HCT116 (cell line): ENCODE measurements at regions not wholly inside any gene's neighbourhood (a gene's known extent, or its start where the extent isn't known, plus 50 kb on each side); places are given as distances from the start of the nearest gene placed in this dataset.

ENCODE experiments used
- ATAC-seq: fragments of 200-7000 bp; cut with Tn5 transposase; 2 replicates; pipeline ENCODE4 v1.9.1; 2020; ENCODE audit warnings: mild to moderate bottlenecking, moderate library complexity
- BruUV-seq: library from RNA; stranded (reverse); fragments of 400-500 nt; replicated peaks from 2 replicates; lab custom pipeline; 2021; lab: Mats Ljungman, UMichigan
- CTCF ChIA-PET: fragments of 300-600 bp; sonication (Branson Sonifier 250); formaldehyde crosslinking; loops from one replicate; lab custom pipeline; 2021; ENCODE audit warnings: antibody characterized with exemption; lab: Charles Lee
- POLR2A ChIA-PET: fragments of 300-600, 350-600 bp; sonication (Branson Sonifier 250); formaldehyde crosslinking; loops from one replicate; lab custom pipeline; 2021; ENCODE audit warnings: antibody characterized with exemption; lab: Charles Lee
- RAD21 ChIA-PET, 2 experiments: fragments of 300-600 bp; sonication (Branson Sonifier 250); formaldehyde crosslinking; loops; one replicate each; lab custom pipeline; 2023; ENCODE audit warnings: low total read pairs in 2 of 2; ENCODE audit not compliant: uncharacterized antibody in 2 of 2, unreplicated experiment in 2 of 2, low non-redundant PET in 1 of 2; lab: Charles Lee
- DNase-seq: peaks from one replicate; pipeline ENCODE4 v3.0.0-alpha.2; 2010; ENCODE audit warnings: low read depth, low spot score
- H2AFZ ChIP-seq: fragments of 200-600 bp; shearing (Covaris generic), sonication (generic); 2 replicates; pipeline ENCODE4 v1.6.1; 2017; ENCODE audit warnings: low read depth, mixed run types, mixed read lengths, antibody characterized with exemption, low read length; ENCODE audit not compliant: poor library complexity, severe bottlenecking
- H3K27ac ChIP-seq: 2 replicates; pipeline ENCODE4 v1.5.1; 2012; ENCODE audit warnings: low read depth, low read length
- H3K27me3 ChIP-seq: fragments of 200-600 bp; sonication (generic); 2 replicates; pipeline ENCODE4 v1.6.1; 2016; ENCODE audit warnings: mixed run types, low read length, mixed read lengths; ENCODE audit not compliant: insufficient read depth
- H3K36me3 ChIP-seq, 2 experiments: fragments of 200-500 bp in 1 of 2; fragments of 200-600 bp in 1 of 2; sonication (Bioruptor generic) in 1 of 2; sonication (generic) in 1 of 2; 2 replicates each; pipeline versions ENCODE4 v1.5.1 to v1.6.1; 2014 to 2016; ENCODE audit warnings: low read length in 2 of 2, inconsistent platforms in 1 of 2, mixed read lengths in 1 of 2, mixed run types in 1 of 2; ENCODE audit not compliant: insufficient read depth in 2 of 2, control insufficient read depth in 1 of 2
- H3K4me1 ChIP-seq, 2 experiments: fragments of 200-600 bp in 1 of 2; sonication (generic) in 1 of 2; 2 replicates each; pipeline versions ENCODE4 v1.5.1 to v1.6.1; 2012 to 2017; ENCODE audit warnings: low read length in 2 of 2, inconsistent platforms in 1 of 2, mild to moderate bottlenecking in 1 of 2, mixed read lengths in 1 of 2, mixed run types in 1 of 2, moderate library complexity in 1 of 2; ENCODE audit not compliant: insufficient read depth in 2 of 2, control insufficient read depth in 1 of 2
- H3K4me2 ChIP-seq: fragments of 200-600 bp; sonication (generic); 2 replicates; pipeline ENCODE4 v1.6.1; 2017; ENCODE audit warnings: mixed run types, low read length, mixed read lengths
- H3K4me3 ChIP-seq, 2 experiments: fragments of 200-600 bp in 1 of 2; sonication (generic) in 1 of 2; replicated peaks in 1 of 2; 2 replicates each; pipeline ENCODE4 v1.5.1; 2011 to 2016; ENCODE audit warnings: low read length in 2 of 2, control low read depth in 1 of 2, low read depth in 1 of 2, mild to moderate bottlenecking in 1 of 2, mixed read lengths in 1 of 2, mixed run types in 1 of 2
- H3K79me2 ChIP-seq: fragments of 200-600 bp; sonication (generic); 2 replicates; pipeline ENCODE4 v1.6.1; 2017; ENCODE audit warnings: mild to moderate bottlenecking, mixed run types, low read length, moderate library complexity, mixed read lengths; ENCODE audit not compliant: insufficient read depth
- H3K9ac ChIP-seq: fragments of 200-600 bp; sonication (generic); 2 replicates; pipeline ENCODE4 v1.6.1; 2016; ENCODE audit warnings: low read length, mixed read lengths
- H3K9me2 ChIP-seq: fragments of 200-600 bp; sonication (generic), shearing (Covaris generic); 2 replicates; pipeline ENCODE4 v1.6.1; 2017; ENCODE audit warnings: mixed run types, mild to moderate bottlenecking, moderate library complexity; ENCODE audit not compliant: insufficient read depth
- H3K9me3 ChIP-seq, 2 experiments: fragments of 200-500 bp in 1 of 2; fragments of 200-600 bp in 1 of 2; sonication (Bioruptor generic) in 1 of 2; sonication (generic) in 1 of 2; 2 replicates each; pipeline ENCODE4 v1.6.1; 2014 to 2017; ENCODE audit warnings: low read length in 2 of 2, mixed read lengths in 2 of 2, inconsistent platforms in 1 of 2, low read depth in 1 of 2, mild to moderate bottlenecking in 1 of 2, mixed run types in 1 of 2, moderate library complexity in 1 of 2; ENCODE audit not compliant: control insufficient read depth in 1 of 2, insufficient read depth in 1 of 2
- H4K20me1 ChIP-seq: fragments of 200-600 bp; sonication (generic), shearing (Covaris generic); 2 replicates; pipeline ENCODE4 v1.6.1; 2017; ENCODE audit warnings: mixed run types, mild to moderate bottlenecking, moderate library complexity; ENCODE audit not compliant: insufficient read depth
- CEBPB ChIP-seq: IDR thresholded peaks from 2 replicates; pipeline ENCODE4 v1.6.1; 2012; ENCODE audit warnings: low read depth
- EGR1 ChIP-seq: IDR thresholded peaks from 2 replicates; pipeline ENCODE4 v1.6.1; 2012; ENCODE audit warnings: low read depth
- FOSL1 ChIP-seq: IDR thresholded peaks from 2 replicates; pipeline ENCODE4 v1.6.1; 2012; ENCODE audit warnings: low read depth
- JUND ChIP-seq: IDR thresholded peaks from 2 replicates; pipeline ENCODE4 v1.6.1; 2012
- RAD21 ChIP-seq: IDR thresholded peaks from 2 replicates; pipeline ENCODE4 v1.6.1; 2012; ENCODE audit warnings: low read depth, mild to moderate bottlenecking
- SIN3A ChIP-seq: IDR thresholded peaks from 2 replicates; pipeline ENCODE4 v1.6.1; 2012; ENCODE audit warnings: low read depth
- YY1 ChIP-seq: IDR thresholded peaks from 2 replicates; pipeline ENCODE4 v1.6.1; 2011; ENCODE audit warnings: low read length, low read depth, moderate library complexity, mild to moderate bottlenecking; ENCODE audit not compliant: insufficient replicate concordance; ENCODE audit errors: extremely low read depth
- intact Hi-C: fragments of 100-400 bp; cut with micrococcal nuclease; formaldehyde crosslinking; loops from 2 replicates; pipeline ENCODE4 v1.10.0; 2022
- TF ChIP-seq, protein P1 (sequence below): IDR thresholded peaks from 2 replicates; pipeline ENCODE4 v1.6.1; 2012; ENCODE audit warnings: low read depth
- TF ChIP-seq, protein P2 (sequence below): IDR thresholded peaks from 2 replicates; pipeline ENCODE4 v1.6.1; 2012
- TF ChIP-seq, protein P3 (sequence below): IDR thresholded peaks from 2 replicates; pipeline ENCODE4 v1.6.1; 2012
- TF ChIP-seq, protein P4 (sequence below): IDR thresholded peaks from 2 replicates; pipeline ENCODE4 v1.6.1; 2011; ENCODE audit warnings: mild to moderate bottlenecking, low read length, moderate library complexity; ENCODE audit not compliant: insufficient replicate concordance; ENCODE audit errors: extremely low read depth

DNA sequence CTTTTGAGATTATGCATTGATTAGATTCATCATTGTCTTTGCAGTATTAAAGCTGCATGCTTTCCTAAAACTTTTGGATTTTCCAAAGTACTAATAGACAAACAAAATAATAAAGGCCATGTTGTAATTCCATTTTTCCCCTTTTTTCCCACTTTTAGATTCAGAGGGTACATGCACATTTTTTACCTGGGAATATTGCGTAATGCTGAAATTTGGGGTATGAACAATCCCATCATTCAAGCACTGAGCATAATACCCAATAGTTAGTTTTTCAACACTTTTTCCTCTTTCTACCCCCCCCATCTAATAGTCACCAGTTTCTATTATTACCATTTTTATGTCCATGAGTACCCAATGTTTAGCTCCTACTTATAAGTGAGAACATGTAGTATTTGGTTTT is 1863.6 kb downstream of the STIM2 start (continued):
- TF ChIP-seq, protein P1, sequence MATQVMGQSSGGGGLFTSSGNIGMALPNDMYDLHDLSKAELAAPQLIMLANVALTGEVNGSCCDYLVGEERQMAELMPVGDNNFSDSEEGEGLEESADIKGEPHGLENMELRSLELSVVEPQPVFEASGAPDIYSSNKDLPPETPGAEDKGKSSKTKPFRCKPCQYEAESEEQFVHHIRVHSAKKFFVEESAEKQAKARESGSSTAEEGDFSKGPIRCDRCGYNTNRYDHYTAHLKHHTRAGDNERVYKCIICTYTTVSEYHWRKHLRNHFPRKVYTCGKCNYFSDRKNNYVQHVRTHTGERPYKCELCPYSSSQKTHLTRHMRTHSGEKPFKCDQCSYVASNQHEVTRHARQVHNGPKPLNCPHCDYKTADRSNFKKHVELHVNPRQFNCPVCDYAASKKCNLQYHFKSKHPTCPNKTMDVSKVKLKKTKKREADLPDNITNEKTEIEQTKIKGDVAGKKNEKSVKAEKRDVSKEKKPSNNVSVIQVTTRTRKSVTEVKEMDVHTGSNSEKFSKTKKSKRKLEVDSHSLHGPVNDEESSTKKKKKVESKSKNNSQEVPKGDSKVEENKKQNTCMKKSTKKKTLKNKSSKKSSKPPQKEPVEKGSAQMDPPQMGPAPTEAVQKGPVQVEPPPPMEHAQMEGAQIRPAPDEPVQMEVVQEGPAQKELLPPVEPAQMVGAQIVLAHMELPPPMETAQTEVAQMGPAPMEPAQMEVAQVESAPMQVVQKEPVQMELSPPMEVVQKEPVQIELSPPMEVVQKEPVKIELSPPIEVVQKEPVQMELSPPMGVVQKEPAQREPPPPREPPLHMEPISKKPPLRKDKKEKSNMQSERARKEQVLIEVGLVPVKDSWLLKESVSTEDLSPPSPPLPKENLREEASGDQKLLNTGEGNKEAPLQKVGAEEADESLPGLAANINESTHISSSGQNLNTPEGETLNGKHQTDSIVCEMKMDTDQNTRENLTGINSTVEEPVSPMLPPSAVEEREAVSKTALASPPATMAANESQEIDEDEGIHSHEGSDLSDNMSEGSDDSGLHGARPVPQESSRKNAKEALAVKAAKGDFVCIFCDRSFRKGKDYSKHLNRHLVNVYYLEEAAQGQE, result no peak
- TF ChIP-seq SIN3A (no peak), CEBPB (no peak)
- TF ChIP-seq, protein P2, sequence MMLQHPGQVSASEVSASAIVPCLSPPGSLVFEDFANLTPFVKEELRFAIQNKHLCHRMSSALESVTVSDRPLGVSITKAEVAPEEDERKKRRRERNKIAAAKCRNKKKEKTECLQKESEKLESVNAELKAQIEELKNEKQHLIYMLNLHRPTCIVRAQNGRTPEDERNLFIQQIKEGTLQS, result no peak
- TF ChIP-seq, protein P3, sequence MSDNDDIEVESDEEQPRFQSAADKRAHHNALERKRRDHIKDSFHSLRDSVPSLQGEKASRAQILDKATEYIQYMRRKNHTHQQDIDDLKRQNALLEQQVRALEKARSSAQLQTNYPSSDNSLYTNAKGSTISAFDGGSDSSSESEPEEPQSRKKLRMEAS, result no peak

DNA sequence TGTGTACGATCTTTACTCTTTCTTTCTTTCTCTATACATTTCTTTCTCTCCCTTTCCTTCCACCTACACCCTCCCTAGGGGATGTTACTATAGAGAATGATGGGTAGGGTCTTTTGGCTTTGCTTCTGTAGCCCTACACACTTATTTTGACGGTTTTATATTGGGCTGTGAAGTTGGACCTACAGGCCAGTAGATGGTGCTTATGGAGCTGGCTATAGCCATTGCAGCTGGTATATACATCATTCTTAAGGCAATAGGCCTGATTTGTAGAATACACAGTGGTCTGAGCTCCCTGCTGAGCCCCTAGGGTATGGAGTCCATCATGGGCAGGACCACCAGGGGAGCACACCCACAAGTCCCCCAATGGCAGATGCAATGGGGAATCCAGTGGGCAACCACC is 1869.7 kb downstream of the STIM2 start:
- no peaks in the 10 kb centered on the region for H4K20me1 ChIP-seq
- intact Hi-C loops, result no loop called here
- ChIA-PET RAD21 (no interaction called here), CTCF (interaction anchor here (1.3 kb wide), 1 partner anchor 43 kb away, joined by 3 read pairs; no protein-coding TSS in a partner anchor), POLR2A (no interaction called here)
- no peak for DNase-seq
- H3K27ac ChIP-seq, result no peak overlapping the region
- H3K9me3 ChIP-seq, result no peaks in the 10 kb centered on the region
- no TSS peak for BruUV-seq
- H2AFZ ChIP-seq, result no peak overlapping the region
- H3K27me3 ChIP-seq, result no peaks in the 10 kb centered on the region
- H3K4me1 ChIP-seq, result no peaks in the 10 kb centered on the region
- TF ChIP-seq RAD21, result peak; percentile 15; the same call in 1 of the 2 replicates
- TF ChIP-seq JUND, result no peak
- TF ChIP-seq, protein P3, result no peak
- no peak for TF ChIP-seq EGR1
- no peak for TF ChIP-seq SIN3A
- TF ChIP-seq, protein P4, sequence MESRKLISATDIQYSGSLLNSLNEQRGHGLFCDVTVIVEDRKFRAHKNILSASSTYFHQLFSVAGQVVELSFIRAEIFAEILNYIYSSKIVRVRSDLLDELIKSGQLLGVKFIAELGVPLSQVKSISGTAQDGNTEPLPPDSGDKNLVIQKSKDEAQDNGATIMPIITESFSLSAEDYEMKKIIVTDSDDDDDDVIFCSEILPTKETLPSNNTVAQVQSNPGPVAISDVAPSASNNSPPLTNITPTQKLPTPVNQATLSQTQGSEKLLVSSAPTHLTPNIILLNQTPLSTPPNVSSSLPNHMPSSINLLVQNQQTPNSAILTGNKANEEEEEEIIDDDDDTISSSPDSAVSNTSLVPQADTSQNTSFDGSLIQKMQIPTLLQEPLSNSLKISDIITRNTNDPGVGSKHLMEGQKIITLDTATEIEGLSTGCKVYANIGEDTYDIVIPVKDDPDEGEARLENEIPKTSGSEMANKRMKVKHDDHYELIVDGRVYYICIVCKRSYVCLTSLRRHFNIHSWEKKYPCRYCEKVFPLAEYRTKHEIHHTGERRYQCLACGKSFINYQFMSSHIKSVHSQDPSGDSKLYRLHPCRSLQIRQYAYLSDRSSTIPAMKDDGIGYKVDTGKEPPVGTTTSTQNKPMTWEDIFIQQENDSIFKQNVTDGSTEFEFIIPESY, result no peak
- TF ChIP-seq FOSL1, result no peak
- no peak for TF ChIP-seq YY1
- no peak overlapping the region for H3K4me2 ChIP-seq
- H3K79me2 ChIP-seq, result no peaks in the 10 kb centered on the region
- no peaks in the 10 kb centered on the region for H3K36me3 ChIP-seq
- H3K9ac ChIP-seq, result no peak overlapping the region
- H3K9me2 ChIP-seq, result no peaks in the 10 kb centered on the region
- no peak overlapping the region for H3K4me3 ChIP-seq
- ATAC-seq, result no peak
